DND-41 (cell line): ENCODE measurements at regions not wholly inside any gene's neighbourhood (a gene's known extent, or its start where the extent isn't known, plus 50 kb on each side); places are given as distances from the start of the nearest gene placed in this dataset.

ENCODE experiments used
- EZH2 ChIP-seq: IDR thresholded peaks from 3 replicates; pipeline ENCODE4 v1.6.1; 2012; ENCODE audit warnings: borderline replicate concordance, low read depth, mild to moderate bottlenecking, moderate library complexity, low read length, inconsistent platforms; ENCODE audit not compliant: severe bottlenecking
- TF ChIP-seq, protein P1 (sequence below): IDR thresholded peaks from 2 replicates; pipeline ENCODE4 v1.5.1; 2012; ENCODE audit warnings: borderline replicate concordance, low read length, moderate library complexity, mild to moderate bottlenecking; ENCODE audit not compliant: poor library complexity, severe bottlenecking; ENCODE audit errors: extremely low read depth

DNA sequence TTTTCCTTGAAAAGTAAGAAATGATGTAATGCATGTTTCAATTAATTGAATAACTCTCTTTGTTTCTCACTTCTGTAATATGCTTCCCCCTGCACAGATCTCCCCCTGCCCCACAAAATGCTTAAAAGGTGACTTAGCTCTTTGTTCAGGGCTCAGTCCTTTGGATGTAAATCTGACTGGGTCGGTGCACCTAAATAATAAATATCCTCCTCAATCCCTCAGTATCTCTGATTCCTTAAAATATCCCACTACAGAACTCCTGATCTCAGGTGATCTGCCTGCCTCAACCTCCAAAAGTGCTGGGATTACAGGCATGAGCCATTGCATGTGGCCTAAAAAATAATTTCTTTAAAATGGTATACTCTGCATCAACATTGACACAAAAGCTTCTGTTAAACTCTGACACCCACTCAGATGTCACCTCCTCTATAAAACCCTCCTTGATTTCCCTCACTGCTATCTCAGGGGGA, 107.0 kb downstream of the ZNF429 start:
- TF ChIP-seq, protein P1, sequence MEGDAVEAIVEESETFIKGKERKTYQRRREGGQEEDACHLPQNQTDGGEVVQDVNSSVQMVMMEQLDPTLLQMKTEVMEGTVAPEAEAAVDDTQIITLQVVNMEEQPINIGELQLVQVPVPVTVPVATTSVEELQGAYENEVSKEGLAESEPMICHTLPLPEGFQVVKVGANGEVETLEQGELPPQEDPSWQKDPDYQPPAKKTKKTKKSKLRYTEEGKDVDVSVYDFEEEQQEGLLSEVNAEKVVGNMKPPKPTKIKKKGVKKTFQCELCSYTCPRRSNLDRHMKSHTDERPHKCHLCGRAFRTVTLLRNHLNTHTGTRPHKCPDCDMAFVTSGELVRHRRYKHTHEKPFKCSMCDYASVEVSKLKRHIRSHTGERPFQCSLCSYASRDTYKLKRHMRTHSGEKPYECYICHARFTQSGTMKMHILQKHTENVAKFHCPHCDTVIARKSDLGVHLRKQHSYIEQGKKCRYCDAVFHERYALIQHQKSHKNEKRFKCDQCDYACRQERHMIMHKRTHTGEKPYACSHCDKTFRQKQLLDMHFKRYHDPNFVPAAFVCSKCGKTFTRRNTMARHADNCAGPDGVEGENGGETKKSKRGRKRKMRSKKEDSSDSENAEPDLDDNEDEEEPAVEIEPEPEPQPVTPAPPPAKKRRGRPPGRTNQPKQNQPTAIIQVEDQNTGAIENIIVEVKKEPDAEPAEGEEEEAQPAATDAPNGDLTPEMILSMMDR, result no peak
- TF ChIP-seq EZH2, result no peak
